Activated naive CD4-positive, alpha-beta T cell treated with anti-CD3 and anti-CD28 coated beads, Interleukin-2, amount 10 ng/mL, durations not matched to agents 7 days and 5 days (primary cell): ENCODE measurements at regions not wholly inside any gene's neighbourhood (a gene's known extent, or its start where the extent isn't known, plus 50 kb on each side); places are given as distances from the start of the nearest gene placed in this dataset.

Experiments used
- CTCF ChIA-PET: fragments of 350-600 bp; sonication (Branson Sonifier 250); formaldehyde crosslinking; loops from one replicate; lab custom pipeline; 2021; ENCODE audit warnings: antibody characterized with exemption; lab: Charles Lee
- DNase-seq: peaks from one replicate; pipeline ENCODE4 v3.0.0-alpha.2; 2020
- H3K27ac Mint-ChIP-seq: one replicate; pipeline ENCODE4 v1.8.0; 2021; ENCODE audit warnings: mild to moderate bottlenecking, moderate library complexity, mixed read lengths
- H3K27me3 Mint-ChIP-seq: one replicate; pipeline ENCODE4 v1.8.0; 2021; ENCODE audit warnings: mild to moderate bottlenecking, mixed read lengths
- H3K36me3 Mint-ChIP-seq: one replicate; pipeline ENCODE4 v1.8.0; 2021; ENCODE audit warnings: mixed read lengths
- H3K4me1 Mint-ChIP-seq: one replicate; pipeline ENCODE4 v1.8.0; 2021; ENCODE audit warnings: mixed read lengths
- H3K4me3 Mint-ChIP-seq: one replicate; pipeline ENCODE4 v1.8.0; 2021; ENCODE audit warnings: mild to moderate bottlenecking, moderate library complexity, mixed read lengths
- H3K9me3 Mint-ChIP-seq: one replicate; pipeline ENCODE4 v1.8.0; 2021; ENCODE audit warnings: mixed read lengths

DNA sequence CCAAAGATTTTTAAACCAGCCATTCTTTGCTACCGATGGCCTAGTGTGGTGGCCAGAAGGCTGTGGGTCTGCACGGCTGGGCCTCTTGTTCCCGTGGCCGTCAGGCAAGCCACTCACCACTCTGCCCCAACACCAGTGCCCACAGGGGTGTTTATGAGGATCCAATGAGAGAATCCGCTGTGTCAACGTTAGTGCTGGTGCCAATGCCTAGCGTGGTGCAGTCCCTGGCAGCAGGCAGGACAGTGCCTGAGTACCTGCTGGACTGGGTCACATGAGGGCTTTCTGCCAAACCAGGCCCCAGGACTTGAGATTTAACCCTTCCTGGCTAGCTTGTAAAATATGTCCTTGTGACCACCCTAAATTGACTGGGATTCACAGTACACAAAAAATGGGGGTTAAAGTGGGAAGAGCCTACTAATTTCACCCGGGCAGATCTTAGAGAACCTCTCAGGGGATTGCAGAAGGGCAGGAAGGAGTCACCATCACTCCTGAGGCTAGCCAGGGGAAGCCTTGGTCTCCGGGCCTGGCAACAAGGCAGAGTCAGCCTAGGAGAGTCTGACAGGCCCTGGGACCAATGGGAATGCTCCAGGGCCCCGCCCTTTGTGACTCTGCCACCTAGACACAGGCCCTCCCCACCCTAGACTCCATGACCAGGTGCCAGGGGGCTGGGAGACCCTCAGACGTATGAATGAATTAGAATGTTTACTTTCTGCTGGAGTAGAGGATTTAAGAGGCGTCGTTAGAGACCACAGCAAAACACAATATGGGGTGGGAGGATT is 63.2 kb upstream of the FSTL4 start:
- CTCF ChIA-PET: no interaction called here
- Mint-ChIP-seq H3K36me3 (no peaks in the 10 kb centered on the region), H3K27me3 (peaks cover 4% of the 10 kb centered on the region), H3K4me1 (no peaks in the 10 kb centered on the region), H3K9me3 (no peaks in the 10 kb centered on the region), H3K27ac (no peak overlapping the region), H3K4me3 (no peak overlapping the region)
- DNase-seq: no peak

DNA sequence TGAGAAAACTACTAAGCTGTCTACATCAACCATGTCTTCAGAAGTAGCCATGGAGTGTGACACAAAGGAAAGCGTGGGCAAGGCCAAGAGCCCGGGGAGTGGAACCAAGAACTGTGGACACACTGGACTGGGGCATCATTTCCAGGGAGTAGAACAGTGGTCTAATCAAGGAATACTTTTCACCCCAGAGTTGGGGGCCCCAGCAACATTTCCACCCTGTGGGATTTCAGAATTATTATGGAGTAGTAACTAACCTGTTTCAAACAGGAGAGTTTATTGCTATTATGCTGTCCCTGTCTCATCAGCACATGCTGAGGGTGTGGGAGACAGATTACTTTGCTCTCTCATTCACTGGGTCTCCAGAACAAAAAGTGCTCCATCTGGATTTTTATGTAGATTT is 58.0 kb upstream of the FSTL4 start:
- H3K4me1 Mint-ChIP-seq: no peaks in the 10 kb centered on the region
- H3K27ac Mint-ChIP-seq: no peak overlapping the region
- no peaks in the 10 kb centered on the region for H3K9me3 Mint-ChIP-seq
- peaks cover 15% of the 10 kb centered on the region for H3K27me3 Mint-ChIP-seq
- CTCF ChIA-PET: no interaction called here
- no peaks in the 10 kb centered on the region for H3K36me3 Mint-ChIP-seq
- DNase-seq: no peak
- no peak overlapping the region for H3K4me3 Mint-ChIP-seq

DNA sequence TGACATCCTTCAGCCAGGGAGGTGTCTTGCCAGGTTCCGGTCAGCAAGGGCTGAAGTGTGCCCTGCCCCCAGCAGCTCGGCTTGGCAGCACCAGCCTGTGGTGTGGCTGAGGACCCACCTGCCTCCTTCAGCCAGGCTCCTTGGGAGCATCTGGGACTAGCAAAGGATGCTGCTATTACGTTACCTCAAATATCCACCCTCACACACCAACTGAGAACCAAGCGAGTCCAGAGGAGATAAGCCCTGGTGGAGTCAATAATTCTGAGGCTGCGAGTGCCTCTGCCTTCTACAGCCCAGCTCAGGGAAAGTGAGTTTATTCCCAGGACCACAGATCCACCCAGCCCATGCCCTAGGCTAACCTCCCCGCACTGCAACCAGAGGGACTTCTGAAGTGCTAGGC is 57.1 kb upstream of the FSTL4 start:
- no peak overlapping the region for H3K27ac Mint-ChIP-seq
- no peak overlapping the region for H3K4me3 Mint-ChIP-seq
- no peak for DNase-seq
- CTCF ChIA-PET: no interaction called here
- H3K9me3 Mint-ChIP-seq: no peaks in the 10 kb centered on the region
- H3K36me3 Mint-ChIP-seq: no peaks in the 10 kb centered on the region
- no peaks in the 10 kb centered on the region for H3K4me1 Mint-ChIP-seq
- peaks cover 12% of the 10 kb centered on the region for H3K27me3 Mint-ChIP-seq

DNA sequence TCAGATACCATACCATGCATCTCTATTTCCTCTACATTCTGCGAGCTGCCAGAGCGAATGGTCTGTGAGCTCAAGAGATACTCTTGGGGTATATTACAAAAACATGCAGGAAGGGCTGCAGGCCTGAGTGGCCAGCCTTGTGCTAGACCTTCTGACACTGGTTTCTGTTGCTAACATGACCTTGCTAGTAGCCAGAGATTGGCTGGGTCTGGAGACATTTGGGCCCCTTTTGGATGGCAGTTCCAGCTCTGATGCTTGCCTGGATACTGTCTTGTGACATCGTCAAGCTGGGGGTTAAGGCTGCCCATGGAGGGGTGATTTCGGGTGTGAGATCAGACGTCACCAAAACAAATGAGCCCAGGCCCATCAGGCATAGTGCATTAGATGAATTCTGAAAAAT is 56.1 kb upstream of the FSTL4 start:
- Mint-ChIP-seq H3K36me3 (no peaks in the 10 kb centered on the region), H3K9me3 (no peaks in the 10 kb centered on the region), H3K27me3 (peaks cover 16% of the 10 kb centered on the region), H3K27ac (no peak overlapping the region), H3K4me1 (no peaks in the 10 kb centered on the region), H3K4me3 (no peak overlapping the region)
- no peak for DNase-seq
- CTCF ChIA-PET: no interaction called here

DNA sequence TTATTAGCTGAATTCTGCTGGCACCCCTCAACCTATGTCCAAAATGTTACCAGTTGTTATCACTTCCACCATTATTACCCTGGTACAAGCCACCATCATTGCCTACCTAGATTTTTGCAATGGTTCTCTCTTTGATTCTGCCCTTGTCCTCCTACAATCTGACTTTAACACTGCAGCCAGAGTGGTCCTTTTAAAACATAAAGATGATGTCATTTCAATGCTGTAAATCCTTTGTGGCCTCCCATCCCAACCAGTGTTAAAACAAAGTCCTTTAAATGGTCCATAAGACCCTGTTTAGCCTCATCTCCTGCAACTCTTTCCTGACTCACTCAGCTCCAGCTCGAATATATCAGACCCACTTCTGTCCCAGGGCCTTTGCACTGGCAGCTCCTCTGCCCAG is 54.9 kb upstream of the FSTL4 start:
- Mint-ChIP-seq H3K9me3 (no peaks in the 10 kb centered on the region), H3K27ac (no peak overlapping the region)
- CTCF ChIA-PET: no interaction called here

DNA sequence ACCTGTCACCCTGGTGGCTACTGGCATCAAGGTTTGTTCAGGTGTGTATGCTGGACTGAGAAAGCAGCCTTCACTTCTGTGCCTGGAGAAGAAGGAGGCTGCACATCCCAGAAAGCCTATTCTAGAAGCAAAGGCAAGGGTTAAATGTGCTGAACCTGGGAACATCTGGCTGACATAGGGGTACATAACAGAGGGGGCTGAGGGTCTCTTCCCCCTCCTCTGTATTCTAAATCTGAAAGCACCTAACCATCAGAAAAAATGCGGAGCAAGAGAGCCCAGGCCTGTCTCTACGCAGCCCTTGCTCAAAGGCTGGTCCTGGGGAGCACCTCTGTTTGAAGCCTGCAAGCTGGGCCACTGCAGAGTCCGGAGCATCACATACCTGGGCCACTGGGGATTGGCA is 53.2 kb upstream of the FSTL4 start:
- H3K9me3 Mint-ChIP-seq: no peaks in the 10 kb centered on the region

More for the DNA sequence above, 54.9 kb upstream of the FSTL4 start:
- Mint-ChIP-seq H3K36me3 (no peaks in the 10 kb centered on the region), H3K27me3 (peaks cover 17% of the 10 kb centered on the region), H3K4me3 (no peak overlapping the region), H3K4me1 (no peaks in the 10 kb centered on the region)
- DNase-seq: no peak

DNA sequence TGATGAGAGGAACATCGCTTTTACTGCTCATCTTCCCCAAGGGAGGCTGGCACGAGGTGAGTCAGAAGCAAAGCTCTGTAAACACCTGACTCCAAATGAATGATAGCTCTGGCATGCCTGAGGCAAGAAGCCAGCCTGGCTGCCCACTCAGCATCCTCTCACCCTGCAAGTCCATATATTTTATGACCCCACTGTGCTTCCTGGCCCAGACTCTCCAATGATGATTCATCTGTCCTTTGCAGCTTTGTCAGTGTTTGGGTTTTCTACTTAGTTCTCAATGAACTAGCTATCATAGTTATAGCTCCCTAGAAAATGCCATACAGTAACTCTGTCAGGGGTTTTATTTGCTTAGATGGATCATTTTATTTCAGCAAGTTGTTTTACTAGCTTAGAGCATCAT is 52.1 kb upstream of the FSTL4 start:
- Mint-ChIP-seq H3K36me3 (no peaks in the 10 kb centered on the region), H3K4me3 (no peak overlapping the region), H3K27ac (no peak overlapping the region), H3K27me3 (peaks cover 15% of the 10 kb centered on the region), H3K9me3 (no peaks in the 10 kb centered on the region), H3K4me1 (no peaks in the 10 kb centered on the region)
- DNase-seq: no peak
- CTCF ChIA-PET: interaction anchor here (0.6 kb wide), 1 partner anchor 1020 kb away, joined by 3 read pairs; no protein-coding TSS in a partner anchor

More for the DNA sequence above, 53.2 kb upstream of the FSTL4 start:
- no peak for DNase-seq
- no peak overlapping the region for H3K4me3 Mint-ChIP-seq
- H3K27ac Mint-ChIP-seq: no peak overlapping the region
- H3K27me3 Mint-ChIP-seq: peaks cover 17% of the 10 kb centered on the region
- CTCF ChIA-PET: no interaction called here
- no peaks in the 10 kb centered on the region for H3K4me1 Mint-ChIP-seq
- no peaks in the 10 kb centered on the region for H3K36me3 Mint-ChIP-seq

DNA sequence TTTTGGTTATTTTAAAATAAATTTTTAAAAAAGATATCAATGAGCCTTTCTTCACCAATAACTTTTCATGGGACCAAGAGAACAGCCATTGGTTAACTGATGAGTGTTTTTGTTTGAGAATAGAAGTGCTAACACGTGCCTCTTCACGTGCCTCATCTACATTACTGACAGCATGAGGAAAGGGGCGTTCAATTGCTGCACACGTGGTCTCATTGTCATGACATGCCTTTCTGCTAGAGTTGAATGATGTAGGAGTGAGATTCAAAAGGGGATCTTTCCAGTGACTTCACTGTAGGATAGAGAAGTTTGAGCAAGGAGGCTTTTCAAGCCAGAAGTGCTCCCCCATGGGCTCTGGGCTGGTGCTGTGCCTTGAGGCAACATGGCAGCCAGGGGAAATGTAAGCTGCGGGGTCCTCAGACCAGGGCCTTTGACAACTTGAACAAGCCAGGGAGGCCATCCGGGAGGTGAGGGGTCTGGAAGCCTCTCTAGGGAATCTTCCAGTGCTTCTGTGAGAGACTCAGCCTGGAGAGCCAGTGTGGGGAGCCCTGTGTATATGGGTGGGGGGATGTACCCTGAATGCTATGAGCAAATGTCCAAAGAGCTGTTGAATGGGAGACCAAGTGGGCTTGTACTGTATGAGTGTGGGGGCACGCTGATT is 51.2 kb upstream of the FSTL4 start:
- CTCF ChIA-PET: interaction anchor here (0.6 kb wide), 1 partner anchor 1019 kb away, joined by 3 read pairs; no protein-coding TSS in a partner anchor
- H3K36me3 Mint-ChIP-seq: no peaks in the 10 kb centered on the region
- DNase-seq: no peak
- no peaks in the 10 kb centered on the region for H3K4me1 Mint-ChIP-seq
- H3K27me3 Mint-ChIP-seq: peaks cover 13% of the 10 kb centered on the region
- H3K27ac Mint-ChIP-seq: no peak overlapping the region
- H3K9me3 Mint-ChIP-seq: no peaks in the 10 kb centered on the region
- no peak overlapping the region for H3K4me3 Mint-ChIP-seq

DNA sequence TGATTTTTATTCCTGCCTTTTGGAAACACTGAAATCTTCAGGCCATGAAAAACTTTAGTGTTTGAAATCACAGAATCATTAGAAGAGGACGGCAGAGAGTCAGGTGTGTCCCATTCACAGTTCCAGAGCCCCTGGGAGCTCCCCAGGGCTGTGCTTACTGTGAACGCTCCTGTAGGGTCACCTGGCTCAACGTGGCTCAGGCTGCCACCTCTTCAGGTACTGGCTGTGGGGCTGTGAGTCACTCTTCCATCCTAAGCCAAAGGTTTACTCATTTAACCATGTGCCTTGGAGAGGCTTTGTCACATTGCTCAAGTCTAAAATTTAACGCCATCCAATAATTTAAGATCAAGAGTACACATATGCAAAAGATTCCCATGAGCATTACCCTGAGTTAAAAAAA is 50.2 kb upstream of the FSTL4 start:
- Mint-ChIP-seq H3K4me3 (no peak overlapping the region), H3K36me3 (no peaks in the 10 kb centered on the region), H3K27ac (no peak overlapping the region), H3K4me1 (no peaks in the 10 kb centered on the region), H3K27me3 (peaks cover 13% of the 10 kb centered on the region), H3K9me3 (no peaks in the 10 kb centered on the region)
- no peak for DNase-seq
- CTCF ChIA-PET: no interaction called here
